HepG2 (cell line): ENCODE measurements at regions not wholly inside any gene's neighbourhood (a gene's known extent, or its start where the extent isn't known, plus 50 kb on each side); places are given as distances from the start of the nearest gene placed in this dataset.

ENCODE experiments used
- ATAC-seq: fragments of 200-7000 bp; cut with Tn5 transposase; 3 replicates; pipeline ENCODE4 v1.9.1; 2020; ENCODE audit warnings: mild to moderate bottlenecking, moderate library complexity
- BruUV-seq: library from RNA; stranded (reverse); fragments of 400-500 nt; replicated peaks from 2 replicates; lab custom pipeline; 2021; lab: Mats Ljungman, UMichigan
- CTCF ChIA-PET: fragments of 300-600 bp; formaldehyde crosslinking; extraction: SDS; loops from one replicate; lab custom pipeline; 2021; ENCODE audit warnings: low total read pairs, inconsistent platforms, low intra/inter-chr PET ratio; lab: Yijun Ruan, JAX
- POLR2A ChIA-PET: fragments of 350-600 bp; sonication (Branson Sonifier 250); formaldehyde crosslinking; loops from one replicate; lab custom pipeline; 2020; ENCODE audit warnings: antibody characterized with exemption, inconsistent platforms; lab: Yijun Ruan, JAX
- DNase-seq: peaks from one replicate; pipeline ENCODE4 v3.0.0-alpha.2; 2015; ENCODE audit warnings: low spot score
- FAIRE-seq: peaks from 3 replicates; lab custom pipeline; 2011; peaks lifted over from hg19 to GRCh38; lab: Jason Lieb, UNC
- H2AFZ ChIP-seq: one replicate; pipeline ENCODE4 v1.6.1; 2011; ENCODE audit warnings: low read length, inconsistent platforms
- H3K27ac ChIP-seq: fragments of 300-600 bp; 3 replicates; pipeline ENCODE4 v1.8.0; 2011; ENCODE audit warnings: mixed run types, mild to moderate bottlenecking, mixed read lengths, low read length, inconsistent platforms; ENCODE audit not compliant: insufficient read depth; ENCODE audit errors: extremely low read length
- H3K27me3 ChIP-seq, 2 experiments: fragments of 200-600 bp in 1 of 2; 2 replicates in 1 of 2; 3 replicates in 1 of 2; pipeline versions ENCODE4 v1.6.0 to v1.8.0; 2011; ENCODE audit warnings: low read length in 2 of 2, mild to moderate bottlenecking in 2 of 2, moderate library complexity in 2 of 2, inconsistent platforms in 1 of 2; ENCODE audit not compliant: insufficient read depth in 2 of 2, control insufficient read depth in 1 of 2
- H3K36me3 ChIP-seq, 2 experiments: fragments of 200-600 bp in 1 of 2; replicated peaks in 1 of 2; 2 replicates in 1 of 2; 3 replicates in 1 of 2; pipeline versions ENCODE4 v1.5.1 to v1.8.0; 2011; ENCODE audit warnings: low read length in 2 of 2, inconsistent platforms in 1 of 2; ENCODE audit not compliant: insufficient read depth in 2 of 2, control insufficient read depth in 1 of 2
- H3K4me1 ChIP-seq: 2 replicates; pipeline ENCODE4 v1.5.1; 2012; ENCODE audit warnings: low read length, inconsistent platforms; ENCODE audit not compliant: insufficient read depth
- H3K4me2 ChIP-seq: 2 replicates; pipeline ENCODE4 v1.6.0; 2011; ENCODE audit warnings: low read depth, low read length, inconsistent platforms
- H3K4me3 ChIP-seq, 3 experiments: fragments of 200-600 bp in 1 of 3; sonication (generic), shearing (Covaris generic) in 1 of 3; replicated peaks in 1 of 3; 2 replicates each; pipeline ENCODE4 v1.5.1; 2011 to 2016; ENCODE audit warnings: low read length in 3 of 3, inconsistent platforms in 2 of 3, low read depth in 2 of 3, mild to moderate bottlenecking in 2 of 3, control low read depth in 1 of 3, mixed read lengths in 1 of 3; ENCODE audit not compliant: insufficient read depth in 1 of 3
- H3K79me2 ChIP-seq: one replicate; pipeline ENCODE4 v1.6.1; 2011; ENCODE audit warnings: low read length, inconsistent platforms; ENCODE audit not compliant: insufficient read depth
- H3K9ac ChIP-seq: 2 replicates; pipeline ENCODE4 v1.6.0; 2011; ENCODE audit warnings: mild to moderate bottlenecking, low read depth, low read length, inconsistent platforms; ENCODE audit not compliant: insufficient read depth
- H3K9me3 ChIP-seq: 2 replicates; pipeline ENCODE4 v1.5.1; 2012; ENCODE audit warnings: mild to moderate bottlenecking, low read length
- H4K20me1 ChIP-seq: 2 replicates; pipeline ENCODE4 v1.6.0; 2011; ENCODE audit warnings: inconsistent platforms, mild to moderate bottlenecking, low read length, moderate library complexity; ENCODE audit not compliant: insufficient read depth
- BCL3 ChIP-seq: sonication (generic); formaldehyde crosslinking; IDR thresholded peaks from 2 replicates; pipeline ENCODE4 v1.5.1; 2020; ENCODE audit warnings: mild to moderate bottlenecking, missing genetic modification reagents, moderate library complexity
- FOXM1 ChIP-seq: sonication (generic); formaldehyde crosslinking; IDR thresholded peaks from 2 replicates; pipeline ENCODE4 v1.5.0; 2020; ENCODE audit warnings: missing genetic modification reagents
- GLMP ChIP-seq: sonication (generic); formaldehyde crosslinking; IDR thresholded peaks from 2 replicates; pipeline ENCODE4 v1.9.0; 2021; ENCODE audit warnings: missing genetic modification reagents, mild to moderate bottlenecking, borderline replicate concordance
- IRF2 ChIP-seq: IDR thresholded peaks from 2 replicates; pipeline ENCODE4 v1.6.1; 2018; ENCODE audit warnings: missing genetic modification reagents, missing compliant biosample characterization
- KAT2B ChIP-seq: fragments of 150-350 bp; IDR thresholded peaks from 2 replicates; pipeline ENCODE4 v1.6.1; 2014; ENCODE audit warnings: low read depth, low read length, borderline replicate concordance
- MEIS1 ChIP-seq: sonication (generic); formaldehyde crosslinking; IDR thresholded peaks from 2 replicates; pipeline ENCODE4 v1.9.0; 2021; ENCODE audit warnings: mild to moderate bottlenecking, missing genetic modification reagents, moderate library complexity, borderline replicate concordance
- MXI1 ChIP-seq: IDR thresholded peaks from 3 replicates; pipeline ENCODE4 v1.6.1; 2012; ENCODE audit warnings: low read depth, low read length, inconsistent platforms, borderline replicate concordance
- NFE2L2 ChIP-seq: fragments of 150-350 bp; IDR thresholded peaks from 2 replicates; pipeline ENCODE4 v1.6.1; 2014; ENCODE audit warnings: low read length
- SIN3A ChIP-seq: IDR thresholded peaks from 2 replicates; pipeline ENCODE4 v1.6.1; 2011; ENCODE audit warnings: low read depth, mild to moderate bottlenecking, control low read depth, low read length, borderline replicate concordance
- ZFX ChIP-seq: sonication (generic); formaldehyde crosslinking; IDR thresholded peaks from 2 replicates; pipeline ENCODE4 v1.4.0; 2020; ENCODE audit warnings: mild to moderate bottlenecking, low read depth, missing genetic modification reagents, moderate library complexity
- ZHX1 ChIP-seq: sonication (generic); formaldehyde crosslinking; IDR thresholded peaks from 2 replicates; pipeline ENCODE4 v1.8.1; 2022; ENCODE audit warnings: low read depth, mild to moderate bottlenecking, missing genetic modification reagents
- ZNF260 ChIP-seq: sonication (generic); formaldehyde crosslinking; IDR thresholded peaks from 2 replicates; pipeline ENCODE4 v1.4.0; 2020; ENCODE audit warnings: missing genetic modification reagents, low read depth, mild to moderate bottlenecking, borderline replicate concordance
- ZNF343 ChIP-seq: sonication (generic); formaldehyde crosslinking; IDR thresholded peaks from 2 replicates; pipeline ENCODE4 v1.4.0; 2020; ENCODE audit warnings: mild to moderate bottlenecking, missing genetic modification reagents
- ZNF674 ChIP-seq: sonication (generic); formaldehyde crosslinking; IDR thresholded peaks from 2 replicates; pipeline ENCODE4 v1.5.0; 2020; ENCODE audit warnings: low read depth, mild to moderate bottlenecking, missing genetic modification reagents
- ZNF878 ChIP-seq: sonication (generic); formaldehyde crosslinking; IDR thresholded peaks from 2 replicates; pipeline ENCODE4 v1.8.1; 2023; ENCODE audit warnings: mild to moderate bottlenecking, missing genetic modification reagents, moderate library complexity
- ZSCAN30 ChIP-seq: sonication (generic); formaldehyde crosslinking; IDR thresholded peaks from 2 replicates; pipeline ENCODE4 v1.5.0; 2020; ENCODE audit warnings: mild to moderate bottlenecking, missing genetic modification reagents
- WGBS: methylation state at CpG from one replicate; pipeline ENCODE4 v1.1.6; 2017; ENCODE audit warnings: low lambda C conversion rate; 5-methylcytosine and 5-hydroxymethylcytosine counted together
- in situ Hi-C: cut with HindIII; loops from 2 replicates; pipeline ENCODE4 v1.10.0; 2017; ENCODE audit warnings: low pct_unique_long_range_greater_than_20kb; ENCODE audit not compliant: extremely low pct_ligation_motif_present
- intact Hi-C: fragments of 100-400 bp; cut with micrococcal nuclease; formaldehyde crosslinking; loops from one replicate; pipeline ENCODE4 v1.10.0; 2022; ENCODE audit not compliant: unreplicated experiment
- TF ChIP-seq, protein P1 (sequence below): sonication (generic); formaldehyde crosslinking; IDR thresholded peaks from 2 replicates; pipeline ENCODE4 v1.4.0; 2020; ENCODE audit warnings: mild to moderate bottlenecking, missing genetic modification reagents

- TF ChIP-seq ZHX1 (CRISPR knock-in tag) = no peak
- no peak for TF ChIP-seq ZNF674
- no peak for TF ChIP-seq ZNF878 (CRISPR knock-in tag)
- TF ChIP-seq ZNF343 (CRISPR knock-in tag) = no peak
Measured at GRCh38 chr15:100753503-100753902, 126.1 kb upstream of the ALDH1A3 start (continued).

DNA sequence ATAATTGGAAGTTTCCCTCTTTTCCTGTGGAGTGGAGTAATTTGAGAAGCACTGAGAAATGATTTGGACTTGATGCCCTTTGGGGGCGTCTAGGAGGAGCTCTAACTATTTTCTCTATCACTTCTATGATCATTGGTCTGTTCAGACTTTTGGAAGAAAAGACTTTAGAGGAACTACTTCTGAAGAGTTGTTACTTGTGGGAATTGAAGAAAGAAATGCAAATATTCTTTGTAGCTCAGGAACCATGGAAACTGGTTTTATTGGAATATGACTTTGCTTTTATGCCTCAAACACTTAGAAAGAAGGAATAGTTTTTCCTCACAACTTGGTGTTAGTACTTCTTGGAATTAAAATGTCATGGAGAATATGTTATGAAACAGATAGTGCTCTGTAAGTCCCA lies 122.0 kb upstream of the ALDH1A3 start:
- in situ Hi-C loops (no loop called here), intact Hi-C loops (no loop called here)
- H3K36me3 ChIP-seq = no peaks in the 10 kb centered on the region
- FAIRE-seq (no peak), ATAC-seq (no peak), DNase-seq (no peak)
- 9% methylated on average over 1 of the region's 1 CpG for WGBS
- H3K9ac ChIP-seq = no peak overlapping the region
- POLR2A ChIA-PET = no interaction called here
- H3K9me3 ChIP-seq = no peaks in the 10 kb centered on the region
- H3K27ac ChIP-seq = no peak overlapping the region
- no peaks in the 10 kb centered on the region for H3K79me2 ChIP-seq
- H4K20me1 ChIP-seq = no peaks in the 10 kb centered on the region
- CTCF ChIA-PET = no interaction called here
- no peak overlapping the region for H2AFZ ChIP-seq
- H3K4me1 ChIP-seq = peaks cover 13% of the 10 kb centered on the region; the same call in 1 of the 2 replicates
- H3K27me3 ChIP-seq = peaks cover 1 to 24% of the 10 kb centered on the region in 2 experiments; a peak in 4 of 5 replicates
- H3K4me3 ChIP-seq = no peak overlapping the region
- no peak overlapping the region for H3K4me2 ChIP-seq
- BruUV-seq = no TSS peak
- no peak for TF ChIP-seq GLMP (CRISPR knock-in tag)
- TF ChIP-seq SIN3A = no peak
- TF ChIP-seq FOXM1 (CRISPR knock-in tag) = no peak
- no peak for TF ChIP-seq MEIS1
- TF ChIP-seq, protein P1, sequence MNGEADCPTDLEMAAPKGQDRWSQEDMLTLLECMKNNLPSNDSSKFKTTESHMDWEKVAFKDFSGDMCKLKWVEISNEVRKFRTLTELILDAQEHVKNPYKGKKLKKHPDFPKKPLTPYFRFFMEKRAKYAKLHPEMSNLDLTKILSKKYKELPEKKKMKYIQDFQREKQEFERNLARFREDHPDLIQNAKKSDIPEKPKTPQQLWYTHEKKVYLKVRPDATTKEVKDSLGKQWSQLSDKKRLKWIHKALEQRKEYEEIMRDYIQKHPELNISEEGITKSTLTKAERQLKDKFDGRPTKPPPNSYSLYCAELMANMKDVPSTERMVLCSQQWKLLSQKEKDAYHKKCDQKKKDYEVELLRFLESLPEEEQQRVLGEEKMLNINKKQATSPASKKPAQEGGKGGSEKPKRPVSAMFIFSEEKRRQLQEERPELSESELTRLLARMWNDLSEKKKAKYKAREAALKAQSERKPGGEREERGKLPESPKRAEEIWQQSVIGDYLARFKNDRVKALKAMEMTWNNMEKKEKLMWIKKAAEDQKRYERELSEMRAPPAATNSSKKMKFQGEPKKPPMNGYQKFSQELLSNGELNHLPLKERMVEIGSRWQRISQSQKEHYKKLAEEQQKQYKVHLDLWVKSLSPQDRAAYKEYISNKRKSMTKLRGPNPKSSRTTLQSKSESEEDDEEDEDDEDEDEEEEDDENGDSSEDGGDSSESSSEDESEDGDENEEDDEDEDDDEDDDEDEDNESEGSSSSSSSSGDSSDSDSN (CRISPR knock-in tag) = no peak
- no peak for TF ChIP-seq NFE2L2
- TF ChIP-seq ZSCAN30 = no peak
- no peak for TF ChIP-seq MXI1
- no peak for TF ChIP-seq KAT2B
- TF ChIP-seq ZFX (CRISPR knock-in tag) = no peak
- no peak for TF ChIP-seq BCL3 (CRISPR knock-in tag)
- no peak for TF ChIP-seq ZNF260 (CRISPR knock-in tag)
- TF ChIP-seq IRF2 (CRISPR knock-in tag) = no peak
